Keratinocyte (primary cell): ENCODE measurements at regions not wholly inside any gene's neighbourhood (a gene's known extent, or its start where the extent isn't known, plus 50 kb on each side); places are given as distances from the start of the nearest gene placed in this dataset.

Experiments used
- DNase-seq: peaks from one replicate; pipeline ENCODE4 v3.0.0-alpha.2; 2011; ENCODE audit warnings: low read depth, missing footprints, low spot score
- FAIRE-seq: peaks from 2 replicates; lab custom pipeline; 2011; peaks lifted over from hg19 to GRCh38; lab: Jason Lieb, UNC
- H2AFZ ChIP-seq: 2 replicates; pipeline ENCODE4 v1.6.0; 2012; ENCODE audit warnings: low read length, control low read depth, inconsistent platforms; ENCODE audit not compliant: control insufficient read depth
- H3K27ac ChIP-seq: 2 replicates; pipeline ENCODE4 v1.5.1; 2011; ENCODE audit warnings: low read length; ENCODE audit not compliant: control insufficient read depth, insufficient read depth
- H3K27me3 ChIP-seq: 3 replicates; pipeline ENCODE4 v1.6.0; 2011; ENCODE audit warnings: low read length; ENCODE audit not compliant: control insufficient read depth, insufficient read depth; ENCODE audit errors: extremely low read depth
- H3K36me3 ChIP-seq, 2 experiments: 2 replicates in 1 of 2; 3 replicates in 1 of 2; pipeline ENCODE4 v1.5.1; 2011; ENCODE audit warnings: low read length in 2 of 2, mild to moderate bottlenecking in 1 of 2; ENCODE audit not compliant: control insufficient read depth in 2 of 2, insufficient read depth in 2 of 2; ENCODE audit errors: extremely low read depth in 1 of 2
- H3K4me1 ChIP-seq: 3 replicates; pipeline ENCODE4 v1.5.1; 2011; ENCODE audit warnings: low read length; ENCODE audit not compliant: control insufficient read depth, insufficient read depth; ENCODE audit errors: extremely low read depth
- H3K4me2 ChIP-seq: 3 replicates; pipeline ENCODE4 v1.6.0; 2011; ENCODE audit warnings: low read depth, low read length; ENCODE audit not compliant: control insufficient read depth, insufficient read depth; ENCODE audit errors: extremely low read depth
- H3K4me3 ChIP-seq, 3 experiments: fragments of 200-600 bp in 1 of 3; sonication (generic) in 1 of 3; 2 replicates in 2 of 3; 3 replicates in 1 of 3; pipeline ENCODE4 v1.5.1; 2011 to 2016; ENCODE audit warnings: low read length in 3 of 3, mild to moderate bottlenecking in 3 of 3, control low read depth in 2 of 3, inconsistent platforms in 1 of 3, low read depth in 1 of 3, mixed read lengths in 1 of 3, mixed run types in 1 of 3, moderate library complexity in 1 of 3; ENCODE audit not compliant: control insufficient read depth in 2 of 3, insufficient read depth in 2 of 3; ENCODE audit errors: extremely low read depth in 1 of 3
- H3K79me2 ChIP-seq: 2 replicates; pipeline ENCODE4 v1.6.0; 2012; ENCODE audit warnings: low read length; ENCODE audit not compliant: control insufficient read depth, insufficient read depth
- H3K9ac ChIP-seq: 3 replicates; pipeline ENCODE4 v1.6.0; 2011; ENCODE audit warnings: low read length; ENCODE audit not compliant: control insufficient read depth, insufficient read depth; ENCODE audit errors: extremely low read depth
- H3K9me1 ChIP-seq: 3 replicates; pipeline ENCODE4 v1.6.0; 2011; ENCODE audit warnings: low read length; ENCODE audit not compliant: control insufficient read depth, insufficient read depth; ENCODE audit errors: extremely low read depth
- H3K9me3 ChIP-seq: 2 replicates; pipeline ENCODE4 v1.5.1; 2012; ENCODE audit warnings: low read depth, low read length; ENCODE audit not compliant: control insufficient read depth
- H4K20me1 ChIP-seq: 3 replicates; pipeline ENCODE4 v1.6.0; 2011; ENCODE audit warnings: low read length; ENCODE audit not compliant: control insufficient read depth, insufficient read depth; ENCODE audit errors: extremely low read depth
- CTCF ChIP-seq, 3 experiments: IDR thresholded peaks in 1 of 3; conservative IDR thresholded peaks in 1 of 3; optimal IDR thresholded peaks in 1 of 3; 2 replicates in 2 of 3; 3 replicates in 1 of 3; pipeline versions ENCODE3 to v1.5.1; 2011; ENCODE audit warnings: low read length in 3 of 3, mild to moderate bottlenecking in 3 of 3, moderate library complexity in 2 of 3, control low read depth in 1 of 3, inconsistent platforms in 1 of 3; ENCODE audit not compliant: insufficient read depth in 2 of 3; ENCODE audit errors: extremely low read depth in 1 of 3
- EZH2 ChIP-seq: IDR thresholded peaks from one replicate; pipeline ENCODE4 v1.6.1; 2012; ENCODE audit warnings: inconsistent platforms, mild to moderate bottlenecking, low read length, moderate library complexity
- dilution Hi-C: fragments of 300-500 bp; cut with MboI; formaldehyde crosslinking; loops from one replicate; pipeline ENCODE4 v1.7.0; 2020; ENCODE audit warnings: low sequenced_read_pairs; ENCODE audit not compliant: extremely low pct_ligation_motif_present

GRCh38 chr1:189117072-189117770 is 1360.4 kb downstream of the BRINP3 start:
- Histone ChIP-seq H3K27ac (no peak overlapping the region), H3K9me3 (no peaks in the 10 kb centered on the region), H3K9ac (no peak overlapping the region), H3K4me1 (no peaks in the 10 kb centered on the region), H4K20me1 (no peaks in the 10 kb centered on the region), H2AFZ (no peak overlapping the region), H3K4me3 (no peak overlapping the region), H3K27me3 (no peaks in the 10 kb centered on the region), H3K36me3 (no peaks in the 10 kb centered on the region), H3K79me2 (no peaks in the 10 kb centered on the region), H3K4me2 (no peak overlapping the region), H3K9me1 (no peaks in the 10 kb centered on the region)
- DNase-seq (no peak), FAIRE-seq (no peak)
- dilution Hi-C loops = no loop called here
- TF ChIP-seq CTCF (optimal IDR thresholded peaks at IDR 0.05 in 1 of 3, IDR thresholded peaks at IDR 0.05 in 1 of 3, conservative IDR thresholded peaks at IDR 0.05 in 1 of 3; ENCODE audit: extremely low read depth in 1 of 3, insufficient read depth in 2 of 3, low read length in 3 of 3) = no peak
- no peak for TF ChIP-seq EZH2

DNA sequence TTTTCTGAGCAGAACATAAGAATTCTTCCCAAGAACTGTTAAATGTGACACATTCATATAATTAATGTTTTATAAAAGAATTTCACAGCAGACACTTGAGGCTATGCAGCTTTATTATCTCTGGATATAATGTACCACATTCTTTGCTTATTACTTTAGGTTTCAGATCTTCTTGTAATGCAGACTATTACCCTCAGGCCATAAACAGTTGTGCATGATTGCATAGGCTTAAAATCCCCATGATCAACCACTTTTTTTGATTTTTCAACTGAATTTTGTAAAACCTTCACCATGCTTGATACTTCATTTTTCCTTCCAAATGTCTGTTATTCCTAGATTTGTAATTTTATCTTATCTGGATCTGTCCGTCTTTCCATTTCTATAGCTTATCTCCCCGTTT is 1355.7 kb downstream of the BRINP3 start:
- dilution Hi-C loops = no loop called here

More for the DNA sequence above, 1355.7 kb downstream of the BRINP3 start:
- Histone ChIP-seq H3K9me3 (no peaks in the 10 kb centered on the region), H3K4me3 (no peak overlapping the region), H3K27me3 (no peaks in the 10 kb centered on the region), H3K79me2 (no peaks in the 10 kb centered on the region), H3K27ac (no peak overlapping the region), H2AFZ (no peak overlapping the region), H4K20me1 (no peaks in the 10 kb centered on the region), H3K4me2 (no peak overlapping the region), H3K4me1 (no peaks in the 10 kb centered on the region), H3K9me1 (no peaks in the 10 kb centered on the region), H3K36me3 (no peaks in the 10 kb centered on the region), H3K9ac (no peak overlapping the region)
- FAIRE-seq (no peak), DNase-seq (no peak)
- TF ChIP-seq CTCF (optimal IDR thresholded peaks at IDR 0.05 in 1 of 3, IDR thresholded peaks at IDR 0.05 in 1 of 3, conservative IDR thresholded peaks at IDR 0.05 in 1 of 3; ENCODE audit: extremely low read depth in 1 of 3, insufficient read depth in 2 of 3, low read length in 3 of 3) = no peak
- TF ChIP-seq EZH2 = no peak
